ENCODE measurements at regions not wholly inside any gene's neighbourhood (a gene's known extent, or its start where the extent isn't known, plus 50 kb on each side); places are given as distances from the start of the nearest gene placed in this dataset.
"Not testable (repeated sequence)": the region's sequence is repeated elsewhere in the genome, so short reads cannot be mapped to it uniquely, and the experiment has no call there.

GRCh38 chr16:49955858-49956257 is 69.2 kb upstream of the CNEP1R1 start:
- DNase-seq (ENCODE audit: low read depth, low spot score), result no peak
- H3K4me1 ChIP-seq (ENCODE audit: insufficient read depth, insufficient read length), result peaks cover 11% of the 10 kb centered on the region
- no peaks in the 10 kb centered on the region for H3K9me3 ChIP-seq (ENCODE audit: insufficient read depth, low read length)
- no peak overlapping the region for H3K4me3 ChIP-seq (ENCODE audit: insufficient read length, low read depth)
- no peaks in the 10 kb centered on the region for H3K27me3 ChIP-seq (ENCODE audit: insufficient read depth, insufficient read length)
- no peak overlapping the region for H3K9ac ChIP-seq (ENCODE audit: insufficient read length, low read depth)
- no peak for TF ChIP-seq SUZ12 (IDR thresholded peaks at IDR 0.05; ENCODE audit: extremely low read depth, insufficient read depth, insufficient read length)
- no peak for TF ChIP-seq YY1 (IDR thresholded peaks at IDR 0.05; ENCODE audit: insufficient read depth, insufficient read length)
- TF ChIP-seq ZNF274 (IDR thresholded peaks at IDR 0.05; ENCODE audit: low read depth, low read length), result no peak
- H3K36me3 ChIP-seq (ENCODE audit: insufficient read depth, insufficient read length, low read length), result no peaks in the 10 kb centered on the region

- H3K9me3 ChIP-seq (ENCODE audit: insufficient read depth, low read length), result no peaks in the 10 kb centered on the region
- no peak overlapping the region for H3K4me3 ChIP-seq (ENCODE audit: insufficient read length, low read depth)
- no peaks in the 10 kb centered on the region for H3K27me3 ChIP-seq (ENCODE audit: insufficient read depth, insufficient read length)
- TF ChIP-seq ZNF274 (IDR thresholded peaks at IDR 0.05; ENCODE audit: low read depth, low read length) (no peak), YY1 (IDR thresholded peaks at IDR 0.05; ENCODE audit: insufficient read depth, insufficient read length) (no peak), SUZ12 (IDR thresholded peaks at IDR 0.05; ENCODE audit: extremely low read depth, insufficient read depth, insufficient read length) (no peak)
- peaks cover 11% of the 10 kb centered on the region for H3K4me1 ChIP-seq (ENCODE audit: insufficient read depth, insufficient read length)
- DNase-seq (ENCODE audit: low read depth, low spot score), result no peak
- H3K9ac ChIP-seq (ENCODE audit: insufficient read length, low read depth), result no peak overlapping the region
- no peaks in the 10 kb centered on the region for H3K36me3 ChIP-seq (ENCODE audit: insufficient read depth, insufficient read length, low read length)
Observed at GRCh38 chr16:49956915-49957314, 68.1 kb upstream of the CNEP1R1 start.

GRCh38 chr16:49958448-49958847 is 66.6 kb upstream of the CNEP1R1 start:
- no peak for DNase-seq (ENCODE audit: low read depth, low spot score)
- Histone ChIP-seq H3K9ac (ENCODE audit: insufficient read length, low read depth) (no peak overlapping the region), H3K9me3 (ENCODE audit: insufficient read depth, low read length) (no peaks in the 10 kb centered on the region), H3K4me3 (ENCODE audit: insufficient read length, low read depth) (no peak overlapping the region), H3K27me3 (ENCODE audit: insufficient read depth, insufficient read length) (no peaks in the 10 kb centered on the region), H3K4me1 (ENCODE audit: insufficient read depth, insufficient read length) (peaks cover 8% of the 10 kb centered on the region), H3K36me3 (ENCODE audit: insufficient read depth, insufficient read length, low read length) (no peaks in the 10 kb centered on the region)
- TF ChIP-seq SUZ12 (IDR thresholded peaks at IDR 0.05; ENCODE audit: extremely low read depth, insufficient read depth, insufficient read length) (no peak), ZNF274 (IDR thresholded peaks at IDR 0.05; ENCODE audit: low read depth, low read length) (no peak), YY1 (IDR thresholded peaks at IDR 0.05; ENCODE audit: insufficient read depth, insufficient read length) (no peak)

GRCh38 chr16:49959552-49960277 is 65.3 kb upstream of the CNEP1R1 start:
- H3K4me3 ChIP-seq (ENCODE audit: insufficient read length, low read depth), result no peak overlapping the region

GRCh38 chr16:49961089-49961488 is 63.9 kb upstream of the CNEP1R1 start:
- Histone ChIP-seq H3K4me3 (ENCODE audit: insufficient read length, low read depth) (no peak overlapping the region), H3K27me3 (ENCODE audit: insufficient read depth, insufficient read length) (no peaks in the 10 kb centered on the region), H3K9me3 (ENCODE audit: insufficient read depth, low read length) (no peaks in the 10 kb centered on the region), H3K4me1 (ENCODE audit: insufficient read depth, insufficient read length) (peaks cover 4% of the 10 kb centered on the region), H3K9ac (ENCODE audit: insufficient read length, low read depth) (no peak overlapping the region), H3K36me3 (ENCODE audit: insufficient read depth, insufficient read length, low read length) (no peaks in the 10 kb centered on the region)
- no peak for TF ChIP-seq SUZ12 (IDR thresholded peaks at IDR 0.05; ENCODE audit: extremely low read depth, insufficient read depth, insufficient read length)
- TF ChIP-seq ZNF274 (IDR thresholded peaks at IDR 0.05; ENCODE audit: low read depth, low read length), result no peak
- TF ChIP-seq YY1 (IDR thresholded peaks at IDR 0.05; ENCODE audit: insufficient read depth, insufficient read length), result no peak
- no peak for DNase-seq (ENCODE audit: low read depth, low spot score)

More at GRCh38 chr16:49959552-49960277, 65.3 kb upstream of the CNEP1R1 start:
- no peaks in the 10 kb centered on the region for H3K36me3 ChIP-seq (ENCODE audit: insufficient read depth, insufficient read length, low read length)
- TF ChIP-seq YY1 (IDR thresholded peaks at IDR 0.05; ENCODE audit: insufficient read depth, insufficient read length), result no peak
- no peak for TF ChIP-seq SUZ12 (IDR thresholded peaks at IDR 0.05; ENCODE audit: extremely low read depth, insufficient read depth, insufficient read length)
- TF ChIP-seq ZNF274 (IDR thresholded peaks at IDR 0.05; ENCODE audit: low read depth, low read length), result no peak
- H3K9ac ChIP-seq (ENCODE audit: insufficient read length, low read depth), result peak overlapping the region; percentile 46
- H3K9me3 ChIP-seq (ENCODE audit: insufficient read depth, low read length), result no peaks in the 10 kb centered on the region
- peaks cover 8% of the 10 kb centered on the region for H3K4me1 ChIP-seq (ENCODE audit: insufficient read depth, insufficient read length)
- H3K27me3 ChIP-seq (ENCODE audit: insufficient read depth, insufficient read length), result no peaks in the 10 kb centered on the region
- DNase-seq (ENCODE audit: low read depth, low spot score), result no peak

GRCh38 chr16:49962566-49962965 is 62.5 kb upstream of the CNEP1R1 start:
- not testable (repeated sequence) for H3K27me3 ChIP-seq (ENCODE audit: insufficient read depth, insufficient read length); H3K9me3 ChIP-seq (ENCODE audit: insufficient read depth, low read length); H3K36me3 ChIP-seq (ENCODE audit: insufficient read depth, insufficient read length, low read length); H3K4me1 ChIP-seq (ENCODE audit: insufficient read depth, insufficient read length); DNase-seq (ENCODE audit: low read depth, low spot score); H3K4me3 ChIP-seq (ENCODE audit: insufficient read length, low read depth); H3K9ac ChIP-seq (ENCODE audit: insufficient read length, low read depth)

- Histone ChIP-seq H3K36me3 (ENCODE audit: insufficient read depth, insufficient read length, low read length) (no peaks in the 10 kb centered on the region), H3K9me3 (ENCODE audit: insufficient read depth, low read length) (no peaks in the 10 kb centered on the region), H3K4me1 (ENCODE audit: insufficient read depth, insufficient read length) (no peaks in the 10 kb centered on the region), H3K9ac (ENCODE audit: insufficient read length, low read depth) (no peak overlapping the region), H3K27me3 (ENCODE audit: insufficient read depth, insufficient read length) (no peaks in the 10 kb centered on the region), H3K4me3 (ENCODE audit: insufficient read length, low read depth) (no peak overlapping the region)
- TF ChIP-seq SUZ12 (IDR thresholded peaks at IDR 0.05; ENCODE audit: extremely low read depth, insufficient read depth, insufficient read length), result no peak
- TF ChIP-seq YY1 (IDR thresholded peaks at IDR 0.05; ENCODE audit: insufficient read depth, insufficient read length), result no peak
- no peak for TF ChIP-seq ZNF274 (IDR thresholded peaks at IDR 0.05; ENCODE audit: low read depth, low read length)
- no peak for DNase-seq (ENCODE audit: low read depth, low spot score)
Observed at GRCh38 chr16:49964316-49964715, 60.7 kb upstream of the CNEP1R1 start.

Measured in NT2/D1 (cell line).